Prostate gland (tissue), 2 donors: ENCODE measurements at regions not wholly inside any gene's neighbourhood (a gene's known extent, or its start where the extent isn't known, plus 50 kb on each side); places are given as distances from the start of the nearest gene placed in this dataset.

Source experiments
- POLR2A ChIP-seq: fragments of 450-650 bp; IDR thresholded peaks from one replicate; pipeline ENCODE4 v1.6.1; 2016; ENCODE audit warnings: antibody characterized with exemption, mild to moderate bottlenecking
- TF ChIP-seq, protein P1 (sequence below), 4 experiments: fragments of 200-600 bp in 2 of 4; fragments of 450-650 bp in 2 of 4; sonication (generic) in 2 of 4; IDR thresholded peaks; 1 replicate in 3 of 4; 2 replicates in 1 of 4; pipeline ENCODE4 v1.5.1; 2016 to 2019; ENCODE audit warnings: antibody characterized with exemption in 4 of 4, mild to moderate bottlenecking in 2 of 4, moderate library complexity in 2 of 4

DNA sequence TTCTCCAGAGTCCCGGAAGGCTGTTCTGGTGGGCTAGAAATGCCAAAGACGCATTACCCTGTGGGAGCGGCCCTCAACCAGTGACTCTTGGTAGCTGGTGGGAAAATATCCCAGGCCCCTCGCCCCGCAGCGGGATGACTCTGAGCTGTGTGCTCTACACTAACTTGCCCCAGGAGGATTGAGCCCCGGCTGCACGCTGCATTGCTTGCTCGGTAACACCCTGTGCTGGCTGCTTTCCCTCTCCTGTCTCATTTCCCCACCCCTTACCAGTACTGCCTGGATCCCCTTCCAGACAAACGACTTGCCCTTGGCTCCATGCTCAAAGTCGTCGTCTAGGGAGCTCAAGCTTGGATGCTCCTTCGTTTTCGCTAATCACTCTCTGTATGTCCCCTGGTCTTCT is 411.8 kb upstream of the SULF2 start:
- TF ChIP-seq, protein P1, sequence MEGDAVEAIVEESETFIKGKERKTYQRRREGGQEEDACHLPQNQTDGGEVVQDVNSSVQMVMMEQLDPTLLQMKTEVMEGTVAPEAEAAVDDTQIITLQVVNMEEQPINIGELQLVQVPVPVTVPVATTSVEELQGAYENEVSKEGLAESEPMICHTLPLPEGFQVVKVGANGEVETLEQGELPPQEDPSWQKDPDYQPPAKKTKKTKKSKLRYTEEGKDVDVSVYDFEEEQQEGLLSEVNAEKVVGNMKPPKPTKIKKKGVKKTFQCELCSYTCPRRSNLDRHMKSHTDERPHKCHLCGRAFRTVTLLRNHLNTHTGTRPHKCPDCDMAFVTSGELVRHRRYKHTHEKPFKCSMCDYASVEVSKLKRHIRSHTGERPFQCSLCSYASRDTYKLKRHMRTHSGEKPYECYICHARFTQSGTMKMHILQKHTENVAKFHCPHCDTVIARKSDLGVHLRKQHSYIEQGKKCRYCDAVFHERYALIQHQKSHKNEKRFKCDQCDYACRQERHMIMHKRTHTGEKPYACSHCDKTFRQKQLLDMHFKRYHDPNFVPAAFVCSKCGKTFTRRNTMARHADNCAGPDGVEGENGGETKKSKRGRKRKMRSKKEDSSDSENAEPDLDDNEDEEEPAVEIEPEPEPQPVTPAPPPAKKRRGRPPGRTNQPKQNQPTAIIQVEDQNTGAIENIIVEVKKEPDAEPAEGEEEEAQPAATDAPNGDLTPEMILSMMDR (IDR thresholded peaks at IDR 0.05): no peak
- no peak for TF ChIP-seq POLR2A
